Neural crest cell (in vitro differentiated cells): ENCODE measurements at regions not wholly inside any gene's neighbourhood (a gene's known extent, or its start where the extent isn't known, plus 50 kb on each side); places are given as distances from the start of the nearest gene placed in this dataset.
A peak's percentile ranks its signal among the peaks of the same experiment; 100 is the strongest.

Experiments used
- DNase-seq: peaks from one replicate; pipeline ENCODE4 v3.0.0; 2021; ENCODE audit warnings: low read depth, mixed read lengths, low spot score
- H3K27ac Mint-ChIP-seq: one replicate; pipeline ENCODE4 v1.8.0; 2021; ENCODE audit warnings: mild to moderate bottlenecking, mixed read lengths; ENCODE audit not compliant: unreplicated experiment
- H3K27me3 Mint-ChIP-seq: 2 replicates; pipeline ENCODE4 v1.8.0; 2021; ENCODE audit warnings: low read depth, mild to moderate bottlenecking, mixed read lengths
- H3K36me3 Mint-ChIP-seq: 2 replicates; pipeline ENCODE4 v1.8.0; 2021; ENCODE audit warnings: low read depth, mild to moderate bottlenecking, mixed read lengths
- H3K4me1 Mint-ChIP-seq: 2 replicates; pipeline ENCODE4 v1.8.0; 2021; ENCODE audit warnings: mixed read lengths
- H3K4me3 Mint-ChIP-seq: one replicate; pipeline ENCODE4 v1.8.0; 2021; ENCODE audit warnings: mild to moderate bottlenecking, mixed read lengths
- H3K9me3 Mint-ChIP-seq: 2 replicates; pipeline ENCODE4 v1.8.0; 2021; ENCODE audit warnings: mixed read lengths
- TF ChIP-seq, protein P1 (sequence below): fragments of 200-600 bp; sonication (generic); conservative IDR thresholded peaks from 2 replicates; pipeline ENCODE4 v1.5.0; 2021; ENCODE audit warnings: antibody characterized with exemption, mild to moderate bottlenecking

- Mint-ChIP-seq H3K36me3 (no peaks in the 10 kb centered on the region), H3K27ac (no peak overlapping the region), H3K9me3 (no peaks in the 10 kb centered on the region), H3K27me3 (no peaks in the 10 kb centered on the region), H3K4me1 (no peaks in the 10 kb centered on the region), H3K4me3 (no peak overlapping the region)
- no peak for DNase-seq
- TF ChIP-seq, protein P1, sequence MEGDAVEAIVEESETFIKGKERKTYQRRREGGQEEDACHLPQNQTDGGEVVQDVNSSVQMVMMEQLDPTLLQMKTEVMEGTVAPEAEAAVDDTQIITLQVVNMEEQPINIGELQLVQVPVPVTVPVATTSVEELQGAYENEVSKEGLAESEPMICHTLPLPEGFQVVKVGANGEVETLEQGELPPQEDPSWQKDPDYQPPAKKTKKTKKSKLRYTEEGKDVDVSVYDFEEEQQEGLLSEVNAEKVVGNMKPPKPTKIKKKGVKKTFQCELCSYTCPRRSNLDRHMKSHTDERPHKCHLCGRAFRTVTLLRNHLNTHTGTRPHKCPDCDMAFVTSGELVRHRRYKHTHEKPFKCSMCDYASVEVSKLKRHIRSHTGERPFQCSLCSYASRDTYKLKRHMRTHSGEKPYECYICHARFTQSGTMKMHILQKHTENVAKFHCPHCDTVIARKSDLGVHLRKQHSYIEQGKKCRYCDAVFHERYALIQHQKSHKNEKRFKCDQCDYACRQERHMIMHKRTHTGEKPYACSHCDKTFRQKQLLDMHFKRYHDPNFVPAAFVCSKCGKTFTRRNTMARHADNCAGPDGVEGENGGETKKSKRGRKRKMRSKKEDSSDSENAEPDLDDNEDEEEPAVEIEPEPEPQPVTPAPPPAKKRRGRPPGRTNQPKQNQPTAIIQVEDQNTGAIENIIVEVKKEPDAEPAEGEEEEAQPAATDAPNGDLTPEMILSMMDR, result no peak
Observed at GRCh38 chr10:106169241-106169640, 995.3 kb downstream of the SORCS1 start.

GRCh38 chr10:106167946-106168345 is 996.6 kb downstream of the SORCS1 start:
- H3K36me3 Mint-ChIP-seq, result no peaks in the 10 kb centered on the region
- no peaks in the 10 kb centered on the region for H3K27me3 Mint-ChIP-seq
- H3K9me3 Mint-ChIP-seq, result peaks cover 2% of the 10 kb centered on the region
- DNase-seq, result no peak
- no peak overlapping the region for H3K27ac Mint-ChIP-seq
- TF ChIP-seq, protein P1, result no peak
- no peak overlapping the region for H3K4me3 Mint-ChIP-seq
- H3K4me1 Mint-ChIP-seq, result no peaks in the 10 kb centered on the region

DNA sequence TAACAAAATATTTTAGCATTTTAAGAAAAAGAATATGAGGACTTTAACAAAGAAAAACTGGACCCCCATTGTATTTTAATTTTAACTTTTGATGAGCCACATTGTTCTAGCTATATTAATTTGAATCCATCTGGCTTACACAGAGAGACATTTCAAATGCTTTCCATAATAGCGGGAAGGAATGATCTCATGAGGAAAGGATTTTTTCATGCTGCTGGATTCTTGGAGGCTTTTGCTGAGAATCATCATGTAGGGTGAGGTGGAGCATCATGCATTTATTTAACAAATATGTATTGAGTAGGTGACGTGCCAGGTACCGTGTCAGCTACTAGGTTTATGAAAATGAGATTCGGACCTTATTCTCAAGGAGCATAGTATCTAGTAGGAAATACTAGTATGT is 1006.3 kb downstream of the SORCS1 start:
- no peak for DNase-seq
- Mint-ChIP-seq H3K27me3 (no peaks in the 10 kb centered on the region), H3K36me3 (peaks cover 2% of the 10 kb centered on the region), H3K4me3 (no peak overlapping the region), H3K4me1 (no peaks in the 10 kb centered on the region), H3K9me3 (peaks cover 8% of the 10 kb centered on the region), H3K27ac (no peak overlapping the region)
- TF ChIP-seq, protein P1, result no peak

GRCh38 chr10:106147021-106147420 is 1017.5 kb downstream of the SORCS1 start:
- TF ChIP-seq, protein P1, result no peak
- Mint-ChIP-seq H3K9me3 (peaks cover 4% of the 10 kb centered on the region), H3K4me3 (no peak overlapping the region), H3K4me1 (peaks cover 20% of the 10 kb centered on the region), H3K27ac (peak overlapping the region; percentile 8), H3K27me3 (no peaks in the 10 kb centered on the region), H3K36me3 (no peaks in the 10 kb centered on the region)
- no peak for DNase-seq

- Mint-ChIP-seq H3K4me3 (no peak overlapping the region), H3K4me1 (peaks cover 4% of the 10 kb centered on the region), H3K36me3 (no peaks in the 10 kb centered on the region), H3K9me3 (no peaks in the 10 kb centered on the region), H3K27me3 (no peaks in the 10 kb centered on the region), H3K27ac (no peak overlapping the region)
- TF ChIP-seq, protein P1, result no peak
- DNase-seq, result no peak
Observed at GRCh38 chr10:106139915-106140314, 1024.6 kb downstream of the SORCS1 start.

GRCh38 chr10:106136175-106136574 is 1028.3 kb downstream of the SORCS1 start:
- Mint-ChIP-seq H3K4me3 (no peak overlapping the region), H3K27ac (no peak overlapping the region)

More at GRCh38 chr10:106136175-106136574, 1028.3 kb downstream of the SORCS1 start:
- Mint-ChIP-seq H3K36me3 (no peaks in the 10 kb centered on the region), H3K9me3 (no peaks in the 10 kb centered on the region), H3K27me3 (no peaks in the 10 kb centered on the region), H3K4me1 (no peaks in the 10 kb centered on the region)
- DNase-seq, result no peak
- TF ChIP-seq, protein P1, result no peak
